Pulmonary artery endothelial cell (primary cell): ENCODE measurements at regions not wholly inside any gene's neighbourhood (a gene's known extent, or its start where the extent isn't known, plus 50 kb on each side); places are given as distances from the start of the nearest gene placed in this dataset.
"Not testable (repeated sequence)": the region's sequence is repeated elsewhere in the genome, so short reads cannot be mapped to it uniquely, and the experiment has no call there.

ENCODE experiments used
- DNase-seq: peaks from one replicate; pipeline ENCODE4 v3.0.0-alpha.2; 2011; ENCODE audit warnings: low read depth, low spot score

GRCh38 chr22:22756551-22757201, 112.3 kb downstream of the GGTLC2 start:
- not testable (repeated sequence) for DNase-seq

- DNase-seq = not testable (repeated sequence)
Observed at GRCh38 chr22:22758101-22758807, 113.8 kb downstream of the GGTLC2 start.

GRCh38 chr22:22759371-22759770, 115.0 kb downstream of the GGTLC2 start:
- DNase-seq = no peak

- DNase-seq = no peak
Observed at GRCh38 chr22:22759889-22760546, 115.6 kb downstream of the GGTLC2 start.

GRCh38 chr22:22761606-22761962, 117.2 kb downstream of the GGTLC2 start:
- DNase-seq = no peak

- no peak for DNase-seq
Observed at GRCh38 chr22:22761963-22762772, 117.8 kb downstream of the GGTLC2 start.

- DNase-seq = no peak
Observed at GRCh38 chr22:22763512-22763911, 119.1 kb downstream of the GGTLC2 start.

- no peak for DNase-seq
Observed at GRCh38 chr22:22764085-22764484, 119.7 kb downstream of the GGTLC2 start.

- DNase-seq = no peak
Observed at GRCh38 chr22:22767876-22768602, 119.6 kb upstream of the IGLL5 start.

GRCh38 chr22:22768885-22769284, 118.7 kb upstream of the IGLL5 start:
- no peak for DNase-seq

- no peak for DNase-seq
Observed at GRCh38 chr22:22769434-22770279, 118.0 kb upstream of the IGLL5 start.

- no peak for DNase-seq
Observed at GRCh38 chr22:22770280-22770871, 117.2 kb upstream of the IGLL5 start.

GRCh38 chr22:22770881-22771280, 116.7 kb upstream of the IGLL5 start:
- no peak for DNase-seq

GRCh38 chr22:22771696-22772377, 115.8 kb upstream of the IGLL5 start:
- no peak for DNase-seq

GRCh38 chr22:22772396-22772795, 115.2 kb upstream of the IGLL5 start:
- DNase-seq = no peak

GRCh38 chr22:22772883-22773282, 114.7 kb upstream of the IGLL5 start:
- no peak for DNase-seq

- no peak for DNase-seq
Observed at GRCh38 chr22:22773427-22773826, 114.2 kb upstream of the IGLL5 start.

- no peak for DNase-seq
Observed at GRCh38 chr22:22773979-22774604, 113.5 kb upstream of the IGLL5 start.

- not testable (repeated sequence) for DNase-seq
Observed at GRCh38 chr22:22774762-22775161, 112.9 kb upstream of the IGLL5 start.
